WTC11 (cell line): ENCODE measurements at regions not wholly inside any gene's neighbourhood (a gene's known extent, or its start where the extent isn't known, plus 50 kb on each side); places are given as distances from the start of the nearest gene placed in this dataset.
A peak's percentile ranks its signal among the peaks of the same experiment; 100 is the strongest.

Source experiments
- ATAC-seq: fragments of 200-7000 bp; cut with Tn5 transposase; 2 replicates; pipeline ENCODE4 v1.10.0; 2021; ENCODE audit warnings: mild to moderate bottlenecking, moderate library complexity
- CTCF ChIA-PET: fragments of 300-600 bp; sonication (Branson Sonifier 250); formaldehyde crosslinking; loops from one replicate; lab custom pipeline; 2021; ENCODE audit warnings: antibody characterized with exemption; lab: Charles Lee
- POLR2A ChIA-PET: fragments of 350-600 bp; sonication (Branson Sonifier 250); formaldehyde crosslinking; loops from one replicate; lab custom pipeline; 2021; ENCODE audit warnings: antibody characterized with exemption; lab: Charles Lee
- DNase-seq: peaks from one replicate; pipeline ENCODE4 v3.0.0; 2021; ENCODE audit warnings: low spot score
- H3K27ac Mint-ChIP-seq: 2 replicates; pipeline ENCODE4 v1.8.0; 2021; ENCODE audit warnings: mixed read lengths
- H3K27me3 Mint-ChIP-seq: 2 replicates; pipeline ENCODE4 v1.8.0; 2021; ENCODE audit warnings: low read depth, mild to moderate bottlenecking, moderate library complexity, mixed read lengths
- H3K36me3 Mint-ChIP-seq: 2 replicates; pipeline ENCODE4 v1.8.0; 2021; ENCODE audit warnings: mixed read lengths
- H3K4me1 Mint-ChIP-seq: 2 replicates; pipeline ENCODE4 v1.8.0; 2022; ENCODE audit warnings: mixed read lengths
- H3K4me3 Mint-ChIP-seq: 2 replicates; pipeline ENCODE4 v1.8.0; 2021; ENCODE audit warnings: mild to moderate bottlenecking, moderate library complexity, mixed read lengths
- H3K9me3 Mint-ChIP-seq: 2 replicates; pipeline ENCODE4 v1.8.0; 2021; ENCODE audit warnings: mixed read lengths
- ATF6 ChIP-seq: sonication (generic); formaldehyde crosslinking; IDR thresholded peaks from 2 replicates; pipeline ENCODE4 v1.8.1; 2023; ENCODE audit warnings: mild to moderate bottlenecking, missing genetic modification reagents
- CREM ChIP-seq: sonication (generic); formaldehyde crosslinking; IDR thresholded peaks from 2 replicates; pipeline ENCODE4 v1.8.1; 2022; ENCODE audit warnings: mild to moderate bottlenecking, missing genetic modification reagents, moderate library complexity
- EMX1 ChIP-seq: fragments of 250-450 bp; sonication (Bioruptor Pico); IDR thresholded peaks from 2 replicates; pipeline ENCODE4 v1.8.0; 2021; ENCODE audit warnings: mild to moderate bottlenecking
- ERG ChIP-seq: fragments of 250-450 bp; sonication (Bioruptor Pico); IDR thresholded peaks from 2 replicates; pipeline ENCODE4 v1.8.0; 2021; ENCODE audit warnings: mild to moderate bottlenecking
- FOXJ3 ChIP-seq: sonication (generic); formaldehyde crosslinking; IDR thresholded peaks from 2 replicates; pipeline ENCODE4 v1.9.0; 2021; ENCODE audit warnings: missing genetic modification reagents, mild to moderate bottlenecking, borderline replicate concordance
- FOXP4 ChIP-seq: sonication (generic); formaldehyde crosslinking; IDR thresholded peaks from 2 replicates; pipeline ENCODE4 v1.8.0; 2022; ENCODE audit warnings: mild to moderate bottlenecking, missing genetic modification reagents
- MAX ChIP-seq: sonication (generic); formaldehyde crosslinking; IDR thresholded peaks from 2 replicates; pipeline ENCODE4 v1.8.0; 2022; ENCODE audit warnings: mild to moderate bottlenecking, missing genetic modification reagents
- NFE2L1 ChIP-seq: sonication (generic); formaldehyde crosslinking; IDR thresholded peaks from 2 replicates; pipeline ENCODE4 v1.8.1; 2023; ENCODE audit warnings: missing genetic modification reagents
- NFYB ChIP-seq: sonication (generic); formaldehyde crosslinking; conservative IDR thresholded peaks from 2 replicates; pipeline ENCODE4 v1.8.0; 2022; ENCODE audit warnings: low read depth, missing genetic modification reagents
- NR3C1 ChIP-seq: sonication (generic); formaldehyde crosslinking; conservative IDR thresholded peaks from 2 replicates; pipeline ENCODE4 v1.8.1; 2023; ENCODE audit warnings: low read depth, mild to moderate bottlenecking, missing genetic modification reagents
- OVOL2 ChIP-seq: fragments of 250-450 bp; sonication (Bioruptor Pico); IDR thresholded peaks from 2 replicates; pipeline ENCODE4 v1.9.0; 2021; ENCODE audit warnings: mild to moderate bottlenecking, borderline replicate concordance
- RORB ChIP-seq: fragments of 250-450 bp; sonication (Bioruptor Pico); IDR thresholded peaks from 2 replicates; pipeline ENCODE4 v1.9.0; 2021; ENCODE audit warnings: mild to moderate bottlenecking
- SMAD3 ChIP-seq: sonication (generic); formaldehyde crosslinking; IDR thresholded peaks from 2 replicates; pipeline ENCODE4 v1.8.0; 2022; ENCODE audit warnings: missing genetic modification reagents, mild to moderate bottlenecking, borderline replicate concordance
- SMAD4 ChIP-seq: sonication (generic); formaldehyde crosslinking; IDR thresholded peaks from 2 replicates; pipeline ENCODE4 v1.8.0; 2022; ENCODE audit warnings: mild to moderate bottlenecking, missing genetic modification reagents
- STAT6 ChIP-seq: sonication (generic); formaldehyde crosslinking; conservative IDR thresholded peaks from 2 replicates; pipeline ENCODE4 v1.8.1; 2023; ENCODE audit warnings: mild to moderate bottlenecking, low read depth, missing genetic modification reagents, moderate library complexity
- USF2 ChIP-seq: sonication (generic); formaldehyde crosslinking; IDR thresholded peaks from 2 replicates; pipeline ENCODE4 v1.8.1; 2023; ENCODE audit warnings: mild to moderate bottlenecking, missing genetic modification reagents, moderate library complexity
- ZBTB21 ChIP-seq: sonication (generic); formaldehyde crosslinking; IDR thresholded peaks from 2 replicates; pipeline ENCODE4 v1.8.1; 2023; ENCODE audit warnings: mild to moderate bottlenecking, missing genetic modification reagents, borderline replicate concordance
- ZNF232 ChIP-seq: sonication (generic); formaldehyde crosslinking; IDR thresholded peaks from 2 replicates; pipeline ENCODE4 v1.8.0; 2022; ENCODE audit warnings: mild to moderate bottlenecking, missing genetic modification reagents
- ZNF317 ChIP-seq: sonication (generic); formaldehyde crosslinking; IDR thresholded peaks from 2 replicates; pipeline ENCODE4 v1.8.1; 2023; ENCODE audit warnings: low read depth, mild to moderate bottlenecking, moderate library complexity, missing genetic modification reagents, borderline replicate concordance
- ZSCAN18 ChIP-seq: fragments of 250-450 bp; sonication (Bioruptor Pico); IDR thresholded peaks from 2 replicates; pipeline ENCODE4 v2.1.2; 2022; ENCODE audit warnings: mild to moderate bottlenecking, moderate library complexity

- TF ChIP-seq FOXJ3 (CRISPR knock-in tag) (no peak), NFYB (CRISPR knock-in tag) (no peak), EMX1 (no peak), ERG (CRISPR knock-in tag) (no peak), ATF6 (CRISPR knock-in tag) (no peak), NFE2L1 (CRISPR knock-in tag) (no peak), MAX (no peak), ZSCAN18 (CRISPR knock-in tag) (no peak), RORB (CRISPR knock-in tag) (no peak), ZNF232 (CRISPR knock-in tag) (no peak)
Observed at GRCh38 chr4:96912716-96913115, 1072.8 kb downstream of the PDHA2 start (continued).

GRCh38 chr4:96913441-96914080, 1073.7 kb downstream of the PDHA2 start:
- Mint-ChIP-seq H3K4me3 (no peak overlapping the region), H3K27ac (no peak overlapping the region), H3K27me3 (no peaks in the 10 kb centered on the region), H3K4me1 (peaks cover 10% of the 10 kb centered on the region), H3K9me3 (no peaks in the 10 kb centered on the region), H3K36me3 (no peaks in the 10 kb centered on the region)
- ATAC-seq, result no peak
- no peak for DNase-seq
- ChIA-PET CTCF (no interaction called here), POLR2A (no interaction called here)
- no peak for TF ChIP-seq FOXP4 (CRISPR knock-in tag)
- TF ChIP-seq OVOL2 (CRISPR knock-in tag), result no peak
- no peak for TF ChIP-seq NR3C1 (CRISPR knock-in tag)
- no peak for TF ChIP-seq ZBTB21 (CRISPR knock-in tag)
- no peak for TF ChIP-seq CREM (CRISPR knock-in tag)
- no peak for TF ChIP-seq ATF6 (CRISPR knock-in tag)

GRCh38 chr4:96916711-96917110, 1076.8 kb downstream of the PDHA2 start:
- CTCF ChIA-PET, result no interaction called here
- TF ChIP-seq SMAD4 (no peak), ZNF317 (CRISPR knock-in tag) (no peak), NFYB (CRISPR knock-in tag) (no peak), SMAD3 (CRISPR knock-in tag) (no peak), USF2 (CRISPR knock-in tag) (no peak), STAT6 (CRISPR knock-in tag) (no peak)

More at GRCh38 chr4:96916711-96917110, 1076.8 kb downstream of the PDHA2 start:
- no peak overlapping the region for H3K27ac Mint-ChIP-seq
- DNase-seq (peak; percentile 50), ATAC-seq (no peak)
- no peaks in the 10 kb centered on the region for H3K9me3 Mint-ChIP-seq
- POLR2A ChIA-PET, result no interaction called here
- H3K36me3 Mint-ChIP-seq, result no peaks in the 10 kb centered on the region
- peaks cover 10% of the 10 kb centered on the region for H3K4me1 Mint-ChIP-seq
- no peak overlapping the region for H3K4me3 Mint-ChIP-seq
- no peaks in the 10 kb centered on the region for H3K27me3 Mint-ChIP-seq
